KMS-11 (cell line): ENCODE measurements at regions not wholly inside any gene's neighbourhood (a gene's known extent, or its start where the extent isn't known, plus 50 kb on each side); places are given as distances from the start of the nearest gene placed in this dataset.

ENCODE experiments used
- H2AFZ ChIP-seq: fragments of 200-600 bp; sonication (generic); 2 replicates; pipeline ENCODE4 v1.6.1; 2016; ENCODE audit warnings: antibody characterized with exemption, mixed run types, low read depth
- H3K27ac ChIP-seq: fragments of 200-600 bp; sonication (generic); 2 replicates; pipeline ENCODE4 v1.6.1; 2016; ENCODE audit warnings: mild to moderate bottlenecking, mixed run types
- H3K27me3 ChIP-seq: fragments of 200-600 bp; sonication (generic); 2 replicates; pipeline ENCODE4 v1.6.1; 2017; ENCODE audit warnings: mild to moderate bottlenecking, low read depth, mixed run types, moderate library complexity; ENCODE audit not compliant: insufficient read depth
- H3K36me3 ChIP-seq: fragments of 200-600 bp; sonication (generic); 2 replicates; pipeline ENCODE4 v1.6.1; 2017; ENCODE audit warnings: mild to moderate bottlenecking, mixed run types; ENCODE audit not compliant: insufficient read depth
- H3K4me1 ChIP-seq: fragments of 200-600 bp; sonication (generic); 2 replicates; pipeline ENCODE4 v1.6.1; 2016; ENCODE audit warnings: mild to moderate bottlenecking, low read depth, mixed run types; ENCODE audit not compliant: poor library complexity, severe bottlenecking
- H3K4me2 ChIP-seq: fragments of 200-600 bp; sonication (generic); 2 replicates; pipeline ENCODE4 v1.7.0; 2016; ENCODE audit warnings: mild to moderate bottlenecking, mixed run types
- H3K4me3 ChIP-seq: fragments of 200-600 bp; sonication (generic); IDR thresholded peaks from 2 replicates; pipeline ENCODE4 v1.6.1; 2017; ENCODE audit warnings: low read depth, low read length, mixed read lengths; ENCODE audit not compliant: insufficient read depth
- H3K79me2 ChIP-seq: fragments of 200-600 bp; sonication (generic); 2 replicates; pipeline ENCODE4 v1.6.1; 2016; ENCODE audit warnings: low read depth, mixed run types; ENCODE audit not compliant: insufficient read depth
- H3K9ac ChIP-seq: fragments of 200-600 bp; sonication (generic); 2 replicates; pipeline ENCODE4 v1.6.1; 2016; ENCODE audit warnings: mild to moderate bottlenecking, mixed run types
- H4K20me1 ChIP-seq: fragments of 200-600 bp; sonication (generic); 2 replicates; pipeline ENCODE4 v1.6.1; 2016; ENCODE audit warnings: mild to moderate bottlenecking, mixed run types; ENCODE audit not compliant: insufficient read depth
- TF ChIP-seq, protein P1 (sequence below): fragments of 200-600 bp; sonication (generic); conservative IDR thresholded peaks from 2 replicates; pipeline ENCODE4 v1.6.1; 2017; ENCODE audit warnings: low read depth, mild to moderate bottlenecking, antibody characterized with exemption, low read length, moderate library complexity, mixed read lengths

- no peak overlapping the region for H3K27ac ChIP-seq
Measured at GRCh38 chr4:81904121-81904520, 432.4 kb upstream of the RASGEF1B start.

GRCh38 chr4:81903212-81903611 is 431.5 kb upstream of the RASGEF1B start:
- Histone ChIP-seq H3K27ac (no peak overlapping the region), H3K27me3 (no peaks in the 10 kb centered on the region), H3K4me1 (peaks cover 12% of the 10 kb centered on the region), H3K36me3 (no peaks in the 10 kb centered on the region), H4K20me1 (no peaks in the 10 kb centered on the region), H2AFZ (no peak overlapping the region), H3K4me3 (no peak overlapping the region), H3K4me2 (no peak overlapping the region), H3K79me2 (no peaks in the 10 kb centered on the region), H3K9ac (no peak overlapping the region)
- TF ChIP-seq, protein P1, sequence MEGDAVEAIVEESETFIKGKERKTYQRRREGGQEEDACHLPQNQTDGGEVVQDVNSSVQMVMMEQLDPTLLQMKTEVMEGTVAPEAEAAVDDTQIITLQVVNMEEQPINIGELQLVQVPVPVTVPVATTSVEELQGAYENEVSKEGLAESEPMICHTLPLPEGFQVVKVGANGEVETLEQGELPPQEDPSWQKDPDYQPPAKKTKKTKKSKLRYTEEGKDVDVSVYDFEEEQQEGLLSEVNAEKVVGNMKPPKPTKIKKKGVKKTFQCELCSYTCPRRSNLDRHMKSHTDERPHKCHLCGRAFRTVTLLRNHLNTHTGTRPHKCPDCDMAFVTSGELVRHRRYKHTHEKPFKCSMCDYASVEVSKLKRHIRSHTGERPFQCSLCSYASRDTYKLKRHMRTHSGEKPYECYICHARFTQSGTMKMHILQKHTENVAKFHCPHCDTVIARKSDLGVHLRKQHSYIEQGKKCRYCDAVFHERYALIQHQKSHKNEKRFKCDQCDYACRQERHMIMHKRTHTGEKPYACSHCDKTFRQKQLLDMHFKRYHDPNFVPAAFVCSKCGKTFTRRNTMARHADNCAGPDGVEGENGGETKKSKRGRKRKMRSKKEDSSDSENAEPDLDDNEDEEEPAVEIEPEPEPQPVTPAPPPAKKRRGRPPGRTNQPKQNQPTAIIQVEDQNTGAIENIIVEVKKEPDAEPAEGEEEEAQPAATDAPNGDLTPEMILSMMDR: no peak

More at GRCh38 chr4:81904121-81904520, 432.4 kb upstream of the RASGEF1B start:
- H3K79me2 ChIP-seq: no peaks in the 10 kb centered on the region
- H3K4me1 ChIP-seq: peaks cover 12% of the 10 kb centered on the region
- H3K4me2 ChIP-seq: no peak overlapping the region
- no peak overlapping the region for H2AFZ ChIP-seq
- no peak overlapping the region for H3K4me3 ChIP-seq
- TF ChIP-seq, protein P1: no peak
- no peaks in the 10 kb centered on the region for H3K27me3 ChIP-seq
- no peaks in the 10 kb centered on the region for H3K36me3 ChIP-seq
- no peak overlapping the region for H3K9ac ChIP-seq
- no peaks in the 10 kb centered on the region for H4K20me1 ChIP-seq

DNA sequence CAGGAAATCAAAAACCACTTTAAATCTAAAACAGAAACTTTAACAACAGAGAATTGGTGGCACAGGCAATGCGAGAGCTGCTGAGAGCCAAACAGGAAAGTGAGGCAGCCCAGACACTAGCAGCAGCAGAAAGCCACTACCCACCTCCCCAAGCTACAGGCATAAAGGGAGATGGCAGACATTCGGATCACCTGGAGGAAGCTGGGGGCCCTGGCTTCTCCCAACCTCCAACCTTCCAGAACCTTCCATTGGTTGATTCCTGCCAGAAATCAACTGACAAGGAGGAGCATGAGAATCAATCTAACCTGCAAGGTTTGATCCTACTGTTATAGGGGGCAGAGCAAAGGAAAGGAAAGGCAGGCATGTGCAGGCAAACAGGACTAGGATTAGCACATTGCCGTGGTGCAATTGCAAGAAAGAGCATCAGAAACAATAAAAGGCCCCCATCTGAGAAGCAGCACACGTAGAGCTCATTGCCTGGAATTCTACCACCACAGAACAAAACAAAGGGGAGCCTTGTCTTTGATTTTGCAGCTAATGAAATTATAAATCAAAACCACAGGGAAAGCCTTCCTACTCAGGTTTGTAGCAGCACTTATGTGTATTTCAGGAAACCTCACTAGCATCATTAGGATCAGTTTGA is 427.3 kb upstream of the RASGEF1B start:
- H3K9ac ChIP-seq: no peak overlapping the region
- H3K4me3 ChIP-seq: no peak overlapping the region
- no peak overlapping the region for H3K27ac ChIP-seq
- H3K4me1 ChIP-seq: no peaks in the 10 kb centered on the region
- H3K27me3 ChIP-seq: no peaks in the 10 kb centered on the region
- H3K4me2 ChIP-seq: no peak overlapping the region
- TF ChIP-seq, protein P1: no peak
- H3K79me2 ChIP-seq: no peaks in the 10 kb centered on the region
- no peaks in the 10 kb centered on the region for H4K20me1 ChIP-seq
- no peaks in the 10 kb centered on the region for H3K36me3 ChIP-seq
- no peak overlapping the region for H2AFZ ChIP-seq

DNA sequence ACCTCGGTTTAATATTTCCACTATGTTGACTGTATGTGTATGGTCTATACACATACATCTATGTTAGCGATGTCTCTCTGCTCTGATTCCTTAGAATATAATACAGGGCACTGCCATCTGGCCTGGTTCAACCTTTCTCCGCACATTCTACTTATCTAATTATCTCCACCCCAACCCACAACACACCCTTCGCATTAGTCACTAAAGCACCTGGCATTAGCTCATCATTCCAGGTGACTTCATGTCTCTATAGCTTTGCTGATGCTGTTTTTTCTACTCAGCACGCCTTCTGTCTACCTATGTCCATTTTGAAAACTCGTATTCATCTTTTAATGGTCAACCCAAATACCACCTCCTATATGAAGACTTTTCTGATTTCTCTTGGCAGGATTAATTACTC is 425.2 kb upstream of the RASGEF1B start:
- TF ChIP-seq, protein P1: no peak
- no peaks in the 10 kb centered on the region for H3K36me3 ChIP-seq
- no peaks in the 10 kb centered on the region for H3K4me1 ChIP-seq
- no peak overlapping the region for H3K4me2 ChIP-seq
- no peaks in the 10 kb centered on the region for H4K20me1 ChIP-seq
- H2AFZ ChIP-seq: no peak overlapping the region
- no peak overlapping the region for H3K4me3 ChIP-seq
- H3K79me2 ChIP-seq: no peaks in the 10 kb centered on the region
- no peak overlapping the region for H3K9ac ChIP-seq
- no peaks in the 10 kb centered on the region for H3K27me3 ChIP-seq
- H3K27ac ChIP-seq: no peak overlapping the region
